ENCODE measurements at regions not wholly inside any gene's neighbourhood (a gene's known extent, or its start where the extent isn't known, plus 50 kb on each side); places are given as distances from the start of the nearest gene placed in this dataset.

DNA sequence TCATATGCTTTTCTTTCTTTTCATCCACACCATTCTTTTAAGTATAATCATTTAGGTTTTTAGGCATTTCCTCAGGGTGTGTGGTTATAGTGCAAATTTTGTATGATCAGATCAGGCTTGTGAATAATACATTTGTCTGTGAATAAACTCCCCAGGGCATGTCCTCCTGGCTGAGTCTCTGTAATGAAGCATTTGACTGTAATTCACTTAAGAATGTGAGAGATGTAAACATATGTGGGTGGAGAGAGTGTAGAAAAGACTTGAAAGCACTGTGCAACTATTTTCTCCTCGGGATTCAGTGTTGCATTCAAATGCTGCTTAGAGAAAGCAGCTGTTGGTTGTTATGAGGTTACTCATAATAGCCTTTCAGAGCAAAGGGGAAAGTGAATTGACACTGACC is 996.5 kb downstream of the TUSC7 start:
- TF ChIP-seq, protein P1, sequence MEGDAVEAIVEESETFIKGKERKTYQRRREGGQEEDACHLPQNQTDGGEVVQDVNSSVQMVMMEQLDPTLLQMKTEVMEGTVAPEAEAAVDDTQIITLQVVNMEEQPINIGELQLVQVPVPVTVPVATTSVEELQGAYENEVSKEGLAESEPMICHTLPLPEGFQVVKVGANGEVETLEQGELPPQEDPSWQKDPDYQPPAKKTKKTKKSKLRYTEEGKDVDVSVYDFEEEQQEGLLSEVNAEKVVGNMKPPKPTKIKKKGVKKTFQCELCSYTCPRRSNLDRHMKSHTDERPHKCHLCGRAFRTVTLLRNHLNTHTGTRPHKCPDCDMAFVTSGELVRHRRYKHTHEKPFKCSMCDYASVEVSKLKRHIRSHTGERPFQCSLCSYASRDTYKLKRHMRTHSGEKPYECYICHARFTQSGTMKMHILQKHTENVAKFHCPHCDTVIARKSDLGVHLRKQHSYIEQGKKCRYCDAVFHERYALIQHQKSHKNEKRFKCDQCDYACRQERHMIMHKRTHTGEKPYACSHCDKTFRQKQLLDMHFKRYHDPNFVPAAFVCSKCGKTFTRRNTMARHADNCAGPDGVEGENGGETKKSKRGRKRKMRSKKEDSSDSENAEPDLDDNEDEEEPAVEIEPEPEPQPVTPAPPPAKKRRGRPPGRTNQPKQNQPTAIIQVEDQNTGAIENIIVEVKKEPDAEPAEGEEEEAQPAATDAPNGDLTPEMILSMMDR (IDR thresholded peaks at IDR 0.05), result no peak
- TF ChIP-seq POLR2A (IDR thresholded peaks at IDR 0.05) (no peak), EP300 (IDR thresholded peaks at IDR 0.05) (no peak)
